ENCODE measurements at regions not wholly inside any gene's neighbourhood (a gene's known extent, or its start where the extent isn't known, plus 50 kb on each side); places are given as distances from the start of the nearest gene placed in this dataset.
A peak's percentile ranks its signal among the peaks of the same experiment; 100 is the strongest.
"Not testable (repeated sequence)": the region's sequence is repeated elsewhere in the genome, so short reads cannot be mapped to it uniquely, and the experiment has no call there.

GRCh38 chr3:177351757-177352158 lies 154.5 kb upstream of the TBL1XR1 start:
- H3K4me3 ChIP-seq (ENCODE audit: low read depth, low read length): no peak overlapping the region
- TF ChIP-seq CTCF (IDR thresholded peaks at IDR 0.05; ENCODE audit: low read depth, low read length): no peak

GRCh38 chr3:177352424-177352823 lies 155.1 kb upstream of the TBL1XR1 start:
- TF ChIP-seq CTCF (IDR thresholded peaks at IDR 0.05; ENCODE audit: low read depth, low read length): no peak

GRCh38 chr3:177353140-177353539 lies 155.9 kb upstream of the TBL1XR1 start:
- no peak overlapping the region for H3K4me3 ChIP-seq (ENCODE audit: low read depth, low read length)
- TF ChIP-seq CTCF (IDR thresholded peaks at IDR 0.05; ENCODE audit: low read depth, low read length): no peak

More at GRCh38 chr3:177352424-177352823, 155.1 kb upstream of the TBL1XR1 start:
- no peak overlapping the region for H3K4me3 ChIP-seq (ENCODE audit: low read depth, low read length)

- H3K4me3 ChIP-seq (ENCODE audit: low read depth, low read length): not testable (repeated sequence)
Measured at GRCh38 chr3:177353879-177354278, 156.6 kb upstream of the TBL1XR1 start.

- no peak overlapping the region for H3K4me3 ChIP-seq (ENCODE audit: low read depth, low read length)
- no peak for TF ChIP-seq CTCF (IDR thresholded peaks at IDR 0.05; ENCODE audit: low read depth, low read length)
Measured at GRCh38 chr3:177354466-177354865, 157.2 kb upstream of the TBL1XR1 start.

- no peak for TF ChIP-seq CTCF (IDR thresholded peaks at IDR 0.05; ENCODE audit: low read depth, low read length)
- H3K4me3 ChIP-seq (ENCODE audit: low read depth, low read length): no peak overlapping the region
Measured at GRCh38 chr3:177356113-177356512, 158.8 kb upstream of the TBL1XR1 start.

GRCh38 chr3:177356952-177357351 lies 159.7 kb upstream of the TBL1XR1 start:
- no peak for TF ChIP-seq CTCF (IDR thresholded peaks at IDR 0.05; ENCODE audit: low read depth, low read length)
- H3K4me3 ChIP-seq (ENCODE audit: low read depth, low read length): no peak overlapping the region

GRCh38 chr3:177357352-177358090 lies 160.2 kb upstream of the TBL1XR1 start:
- TF ChIP-seq CTCF (IDR thresholded peaks at IDR 0.05; ENCODE audit: low read depth, low read length): no peak
- H3K4me3 ChIP-seq (ENCODE audit: low read depth, low read length): 0 out of 2 replicates have a peak overlapping the region, but pooled peaks have one; percentile 13

Data from WI38 (cell line).